NB4 (cell line): ENCODE measurements at regions not wholly inside any gene's neighbourhood (a gene's known extent, or its start where the extent isn't known, plus 50 kb on each side); places are given as distances from the start of the nearest gene placed in this dataset.

Experiments
- DNase-seq: peaks from one replicate; pipeline ENCODE4 v3.0.0; 2010; ENCODE audit warnings: low read depth
- H3K4me3 ChIP-seq: one replicate; pipeline ENCODE4 v1.5.1; 2011; ENCODE audit warnings: mild to moderate bottlenecking, low read depth, low read length, moderate library complexity
- MYC ChIP-seq: IDR thresholded peaks from 2 replicates; pipeline ENCODE4 v1.6.1; 2011; ENCODE audit warnings: low read depth, low read length
- POLR2A ChIP-seq: IDR thresholded peaks from 2 replicates; pipeline ENCODE4 v1.6.1; 2011; ENCODE audit warnings: mild to moderate bottlenecking; ENCODE audit not compliant: insufficient read length; ENCODE audit errors: extremely low read depth
- TF ChIP-seq, protein P1 (sequence below): IDR thresholded peaks from 2 replicates; pipeline ENCODE4 v1.6.1; 2011; ENCODE audit warnings: low read depth, low read length
- TF ChIP-seq, protein P2 (sequence below): IDR thresholded peaks from one replicate; pipeline ENCODE4 v1.5.1; 2012; ENCODE audit warnings: low read depth, low read length

DNA sequence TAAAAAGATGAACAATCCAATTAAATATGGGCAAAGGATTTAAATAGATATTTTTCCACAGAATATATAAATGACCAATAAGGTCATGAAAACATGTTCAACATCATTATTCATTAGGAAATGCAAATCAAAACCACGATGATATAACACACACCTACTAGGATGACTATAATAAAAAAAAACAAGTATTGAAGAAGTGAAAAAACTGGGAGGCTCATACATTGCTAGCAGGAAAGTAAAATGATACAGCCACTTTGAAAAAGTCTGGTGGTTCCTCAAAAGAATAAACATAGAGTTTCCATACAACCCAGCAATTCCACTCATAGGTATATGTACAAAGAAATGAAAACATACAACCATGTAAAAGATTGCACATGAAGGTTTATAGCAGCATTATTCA is 75.7 kb upstream of the RAB4A start:
- no peak overlapping the region for H3K4me3 ChIP-seq
- no peak for DNase-seq
- TF ChIP-seq MYC (no peak), POLR2A (no peak)
- TF ChIP-seq, protein P1, sequence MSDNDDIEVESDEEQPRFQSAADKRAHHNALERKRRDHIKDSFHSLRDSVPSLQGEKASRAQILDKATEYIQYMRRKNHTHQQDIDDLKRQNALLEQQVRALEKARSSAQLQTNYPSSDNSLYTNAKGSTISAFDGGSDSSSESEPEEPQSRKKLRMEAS: no peak
- TF ChIP-seq, protein P2, sequence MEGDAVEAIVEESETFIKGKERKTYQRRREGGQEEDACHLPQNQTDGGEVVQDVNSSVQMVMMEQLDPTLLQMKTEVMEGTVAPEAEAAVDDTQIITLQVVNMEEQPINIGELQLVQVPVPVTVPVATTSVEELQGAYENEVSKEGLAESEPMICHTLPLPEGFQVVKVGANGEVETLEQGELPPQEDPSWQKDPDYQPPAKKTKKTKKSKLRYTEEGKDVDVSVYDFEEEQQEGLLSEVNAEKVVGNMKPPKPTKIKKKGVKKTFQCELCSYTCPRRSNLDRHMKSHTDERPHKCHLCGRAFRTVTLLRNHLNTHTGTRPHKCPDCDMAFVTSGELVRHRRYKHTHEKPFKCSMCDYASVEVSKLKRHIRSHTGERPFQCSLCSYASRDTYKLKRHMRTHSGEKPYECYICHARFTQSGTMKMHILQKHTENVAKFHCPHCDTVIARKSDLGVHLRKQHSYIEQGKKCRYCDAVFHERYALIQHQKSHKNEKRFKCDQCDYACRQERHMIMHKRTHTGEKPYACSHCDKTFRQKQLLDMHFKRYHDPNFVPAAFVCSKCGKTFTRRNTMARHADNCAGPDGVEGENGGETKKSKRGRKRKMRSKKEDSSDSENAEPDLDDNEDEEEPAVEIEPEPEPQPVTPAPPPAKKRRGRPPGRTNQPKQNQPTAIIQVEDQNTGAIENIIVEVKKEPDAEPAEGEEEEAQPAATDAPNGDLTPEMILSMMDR: no peak

DNA sequence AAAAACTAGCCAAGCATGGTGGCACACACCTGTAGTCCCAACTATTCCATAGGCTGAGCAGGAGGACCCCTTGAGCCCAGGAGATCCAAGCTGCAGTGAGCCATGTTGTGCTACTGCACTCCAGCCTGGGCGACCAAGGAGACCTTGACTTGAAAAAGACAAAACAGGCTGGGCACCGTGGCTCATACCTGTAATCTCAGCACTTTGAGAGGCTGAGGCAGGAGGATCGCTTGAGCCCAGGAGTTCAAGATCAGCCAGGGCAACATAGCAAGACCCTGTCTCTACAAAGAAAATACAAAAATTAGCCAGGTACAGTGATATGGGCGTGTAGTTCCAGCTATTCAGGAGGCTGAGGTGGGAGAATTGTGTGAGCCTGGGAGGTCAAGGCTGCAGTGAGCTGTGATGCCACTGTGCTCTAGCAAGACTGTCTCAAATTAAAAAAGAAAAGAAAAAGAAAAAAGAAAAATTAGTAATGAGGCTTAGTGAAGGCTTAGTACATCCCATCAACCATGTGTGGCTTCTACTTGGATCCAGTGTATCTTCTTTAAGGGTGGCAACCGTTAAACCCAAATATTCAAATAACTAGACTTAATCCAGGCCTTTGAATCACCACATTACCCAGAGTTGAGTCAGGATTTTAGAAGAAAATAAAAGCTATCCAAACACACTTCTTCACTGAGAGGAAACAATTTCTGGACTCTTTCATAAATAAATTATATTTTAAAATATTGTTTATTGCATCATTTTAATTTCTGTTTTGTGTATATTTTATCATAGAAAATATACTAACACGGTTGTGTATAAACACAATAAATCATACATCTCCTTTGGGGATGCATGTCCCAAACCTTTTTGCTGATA is 74.3 kb upstream of the RAB4A start:
- H3K4me3 ChIP-seq: no peak overlapping the region
- TF ChIP-seq, protein P1: no peak
- TF ChIP-seq MYC (no peak), POLR2A (no peak)
- TF ChIP-seq, protein P2: no peak
- no peak for DNase-seq

DNA sequence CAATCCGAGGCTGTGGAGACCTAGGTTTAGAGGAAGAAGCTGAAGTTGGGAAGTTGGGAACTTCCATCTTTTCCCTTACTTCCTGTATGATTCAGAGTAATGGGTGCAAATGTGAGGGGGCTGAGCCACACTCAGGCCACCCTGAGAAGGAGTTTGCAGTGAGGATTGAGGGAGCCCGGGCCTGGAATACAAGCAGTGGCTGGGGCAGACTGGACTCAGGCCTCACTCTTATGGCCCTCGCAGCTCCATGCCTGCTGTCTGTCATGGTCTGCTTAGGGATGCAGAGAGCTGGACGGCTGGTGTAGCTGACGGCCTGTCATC is 73.7 kb upstream of the RAB4A start:
- TF ChIP-seq MYC (no peak), POLR2A (no peak)
- TF ChIP-seq, protein P1: no peak
- TF ChIP-seq, protein P2: no peak
- DNase-seq: no peak
- H3K4me3 ChIP-seq: no peak overlapping the region

DNA sequence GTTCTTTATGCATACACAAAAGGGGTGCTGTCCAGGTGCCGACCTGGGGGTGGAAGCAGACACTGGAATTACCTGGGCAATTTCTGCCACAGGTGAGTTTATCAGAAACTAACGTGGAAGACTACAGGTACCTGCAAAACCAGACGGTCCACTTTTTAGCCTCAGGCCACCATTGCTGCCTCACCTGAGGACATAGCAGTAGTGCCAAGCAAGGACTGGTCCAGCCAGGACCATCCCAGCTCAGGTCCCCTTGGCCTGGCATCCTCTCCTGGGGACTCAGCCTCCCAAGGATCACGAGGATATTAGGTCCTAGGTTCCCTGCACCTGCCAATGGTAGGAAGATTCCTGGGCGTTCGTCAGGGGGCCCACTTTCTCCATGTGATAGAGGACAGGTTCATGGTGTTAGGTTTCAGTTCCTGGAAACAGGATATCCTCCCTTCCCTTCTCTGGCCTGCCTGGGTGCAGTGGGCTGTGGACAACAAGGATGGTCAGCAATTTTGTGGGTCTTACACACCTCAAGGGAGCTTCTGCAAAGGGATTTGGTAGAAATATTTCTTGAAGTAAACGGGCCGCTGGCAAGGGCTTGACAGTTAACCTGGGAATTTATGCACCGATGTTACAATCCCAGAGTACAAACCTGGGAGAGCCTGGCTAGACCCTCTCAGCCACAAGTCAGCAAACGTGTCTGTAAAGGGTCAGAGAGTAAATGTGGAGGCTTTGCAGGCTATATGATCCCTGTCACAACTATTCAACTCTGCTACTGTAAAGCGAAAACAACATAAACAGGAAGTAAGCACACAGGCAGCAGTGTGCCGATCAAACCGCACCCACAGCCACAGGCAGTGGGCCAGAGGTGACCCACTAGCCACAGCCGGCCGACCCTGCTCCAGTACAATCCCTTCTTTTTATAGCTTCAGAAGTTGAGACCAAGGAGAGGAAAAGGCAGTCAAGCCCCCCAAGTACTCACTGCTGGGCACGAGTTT is 71.4 kb upstream of the RAB4A start:
- DNase-seq: peak; percentile 76
- TF ChIP-seq, protein P1: no peak
- TF ChIP-seq POLR2A: no peak
- TF ChIP-seq, protein P2: no peak
- TF ChIP-seq MYC: no peak
- H3K4me3 ChIP-seq: peak overlapping the region; percentile 30

DNA sequence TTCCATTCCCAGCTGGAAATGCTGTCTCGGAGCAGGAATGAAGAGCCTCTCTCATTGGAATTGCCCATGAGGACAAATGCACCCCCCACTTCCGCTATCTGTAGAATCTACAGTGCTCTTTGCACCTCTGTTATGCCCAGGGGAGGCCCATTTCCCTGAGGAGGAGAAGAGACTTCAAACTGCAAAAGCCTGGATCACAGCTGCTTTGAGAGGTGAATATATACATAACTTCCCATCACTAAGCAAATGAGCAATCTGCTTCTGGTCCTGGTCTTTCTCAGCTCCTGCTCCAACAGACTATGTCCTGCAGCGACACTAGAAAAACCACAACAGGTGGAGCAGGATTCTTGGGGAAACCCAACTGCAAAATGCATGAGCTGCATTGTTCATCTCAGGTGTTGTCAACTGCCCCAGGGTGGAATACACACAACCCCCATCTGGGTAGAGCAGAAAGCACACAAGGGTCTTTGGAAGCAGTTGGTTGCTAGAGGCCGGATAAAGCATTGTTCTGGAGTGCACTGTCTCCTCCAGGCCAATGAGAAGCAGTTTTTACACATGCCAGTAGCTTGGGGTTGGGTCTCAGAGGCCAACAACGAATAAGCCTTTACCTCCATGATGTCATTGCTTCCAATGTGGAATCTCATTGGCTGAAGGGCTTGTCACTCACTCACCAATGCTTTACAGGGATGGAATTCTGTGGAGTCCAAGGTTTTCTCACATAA is 67.7 kb upstream of the RAB4A start:
- no peak overlapping the region for H3K4me3 ChIP-seq
- DNase-seq: peak; percentile 60
- TF ChIP-seq, protein P1: no peak
- TF ChIP-seq POLR2A: no peak
- TF ChIP-seq, protein P2: no peak
